VCaP (cell line): ENCODE measurements at regions not wholly inside any gene's neighbourhood (a gene's known extent, or its start where the extent isn't known, plus 50 kb on each side); places are given as distances from the start of the nearest gene placed in this dataset.

Source experiments
- H3K27ac ChIP-seq: fragments of 450-650 bp; 2 replicates; pipeline ENCODE4 v1.5.1; 2017
- TF ChIP-seq, protein P1 (sequence below): fragments of 450-650 bp; conservative IDR thresholded peaks from 2 replicates; pipeline ENCODE4 v1.5.1; 2017; ENCODE audit warnings: mild to moderate bottlenecking, moderate library complexity

DNA sequence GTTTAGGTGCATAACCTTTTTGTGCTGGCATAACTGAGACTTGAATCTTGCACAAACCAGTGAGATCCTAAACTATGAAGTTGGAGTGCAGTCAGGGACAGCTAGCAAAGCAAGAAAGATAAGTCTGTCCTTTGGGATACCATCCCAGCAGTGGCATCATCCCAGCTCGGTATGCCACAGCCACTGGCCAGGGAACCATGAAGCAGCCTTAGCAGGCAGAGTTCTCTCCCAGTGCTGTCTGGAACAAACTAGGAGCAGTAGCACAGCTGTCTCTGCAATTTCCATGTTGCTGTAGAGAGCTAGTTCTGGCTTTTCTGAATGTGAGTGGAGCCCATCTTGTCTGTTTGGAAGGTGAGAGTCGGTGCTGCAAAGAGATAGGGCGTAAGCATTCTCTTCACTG lies 130.3 kb downstream of the DTWD1 start:
- TF ChIP-seq, protein P1, sequence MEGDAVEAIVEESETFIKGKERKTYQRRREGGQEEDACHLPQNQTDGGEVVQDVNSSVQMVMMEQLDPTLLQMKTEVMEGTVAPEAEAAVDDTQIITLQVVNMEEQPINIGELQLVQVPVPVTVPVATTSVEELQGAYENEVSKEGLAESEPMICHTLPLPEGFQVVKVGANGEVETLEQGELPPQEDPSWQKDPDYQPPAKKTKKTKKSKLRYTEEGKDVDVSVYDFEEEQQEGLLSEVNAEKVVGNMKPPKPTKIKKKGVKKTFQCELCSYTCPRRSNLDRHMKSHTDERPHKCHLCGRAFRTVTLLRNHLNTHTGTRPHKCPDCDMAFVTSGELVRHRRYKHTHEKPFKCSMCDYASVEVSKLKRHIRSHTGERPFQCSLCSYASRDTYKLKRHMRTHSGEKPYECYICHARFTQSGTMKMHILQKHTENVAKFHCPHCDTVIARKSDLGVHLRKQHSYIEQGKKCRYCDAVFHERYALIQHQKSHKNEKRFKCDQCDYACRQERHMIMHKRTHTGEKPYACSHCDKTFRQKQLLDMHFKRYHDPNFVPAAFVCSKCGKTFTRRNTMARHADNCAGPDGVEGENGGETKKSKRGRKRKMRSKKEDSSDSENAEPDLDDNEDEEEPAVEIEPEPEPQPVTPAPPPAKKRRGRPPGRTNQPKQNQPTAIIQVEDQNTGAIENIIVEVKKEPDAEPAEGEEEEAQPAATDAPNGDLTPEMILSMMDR = no peak
- H3K27ac ChIP-seq = no peak overlapping the region

DNA sequence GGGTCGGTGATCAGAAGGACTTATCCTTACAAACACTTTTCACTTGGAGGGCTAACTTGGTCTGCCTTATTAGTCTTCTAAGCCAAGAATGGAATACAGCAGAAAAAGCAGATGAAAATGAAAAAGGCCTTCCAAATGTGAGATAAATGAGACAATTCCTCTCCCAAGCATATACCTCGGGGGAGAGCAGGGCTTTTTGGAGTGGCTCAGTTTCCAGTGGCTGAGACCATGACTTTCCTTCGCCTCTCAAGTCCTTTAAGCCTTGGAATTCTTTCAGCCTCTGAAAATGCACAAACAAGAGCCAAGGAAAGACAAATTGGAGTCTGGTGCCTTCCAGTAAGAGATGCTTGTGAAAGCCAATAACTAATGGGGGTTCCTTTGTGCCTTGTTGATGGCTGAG lies 130.9 kb downstream of the DTWD1 start:
- no peak overlapping the region for H3K27ac ChIP-seq
- TF ChIP-seq, protein P1 = no peak

DNA sequence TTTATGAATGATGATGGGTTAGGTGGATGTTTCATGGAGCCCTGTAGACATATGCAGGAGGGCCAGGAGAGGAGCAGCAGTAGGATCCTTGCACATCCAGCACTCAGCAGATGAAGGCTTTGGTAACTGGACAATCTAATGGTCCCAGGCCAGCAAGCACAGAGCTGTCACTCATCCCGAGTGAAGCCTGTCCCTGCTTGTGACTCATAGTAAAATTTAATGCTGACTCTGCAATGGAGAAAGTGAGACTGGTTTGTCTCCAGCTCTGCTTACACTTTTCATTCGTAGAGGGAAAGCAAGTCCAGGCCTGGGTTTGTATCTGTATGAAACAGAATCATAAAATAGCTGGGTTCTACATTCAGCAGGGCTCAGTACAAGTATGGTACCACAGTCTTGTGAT lies 131.7 kb downstream of the DTWD1 start:
- H3K27ac ChIP-seq = no peak overlapping the region
- TF ChIP-seq, protein P1 = no peak

DNA sequence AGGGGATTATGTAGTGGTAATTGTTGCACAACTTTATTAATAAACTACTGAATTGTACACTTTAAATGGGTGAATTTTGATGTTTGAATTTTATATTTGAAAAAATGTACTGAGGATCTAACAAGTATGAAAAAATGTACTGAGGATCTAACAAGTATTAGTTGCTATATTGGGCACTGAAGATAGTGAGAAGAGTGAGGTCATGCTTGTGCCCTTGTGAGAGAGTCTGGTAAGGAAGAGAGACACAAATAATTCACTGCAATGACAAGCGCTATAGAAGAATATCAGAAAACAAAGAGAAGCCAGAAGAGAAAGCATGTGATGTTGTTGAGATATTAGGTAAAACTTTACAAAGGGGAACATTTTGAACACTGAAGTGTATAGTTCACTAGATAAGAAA lies 137.6 kb downstream of the DTWD1 start:
- TF ChIP-seq, protein P1 = no peak
- H3K27ac ChIP-seq = no peak overlapping the region

DNA sequence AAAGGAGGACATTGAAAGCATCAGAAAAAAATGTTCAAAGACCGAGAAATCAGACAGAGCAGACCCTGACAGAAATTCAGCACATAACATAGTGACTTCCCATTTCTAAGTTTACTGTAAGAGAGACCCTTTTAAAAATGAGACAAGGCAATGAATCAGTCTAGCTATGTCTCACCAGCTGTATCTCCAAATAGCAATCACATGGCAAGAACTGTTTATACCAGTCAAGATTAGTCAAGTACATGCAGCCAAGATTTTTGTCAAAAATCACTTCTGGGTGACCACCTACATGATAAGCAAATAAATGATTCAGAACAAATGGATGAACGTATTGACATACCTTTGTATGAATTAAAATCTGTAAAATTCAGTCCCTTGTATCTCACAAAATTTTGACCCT lies 138.0 kb downstream of the DTWD1 start:
- TF ChIP-seq, protein P1 = no peak
- no peak overlapping the region for H3K27ac ChIP-seq

- no peak overlapping the region for H3K27ac ChIP-seq
- TF ChIP-seq, protein P1 = no peak
These were observed 139.9 kb downstream of the DTWD1 start for GRCh38 chr15:49760749-49761148.

DNA sequence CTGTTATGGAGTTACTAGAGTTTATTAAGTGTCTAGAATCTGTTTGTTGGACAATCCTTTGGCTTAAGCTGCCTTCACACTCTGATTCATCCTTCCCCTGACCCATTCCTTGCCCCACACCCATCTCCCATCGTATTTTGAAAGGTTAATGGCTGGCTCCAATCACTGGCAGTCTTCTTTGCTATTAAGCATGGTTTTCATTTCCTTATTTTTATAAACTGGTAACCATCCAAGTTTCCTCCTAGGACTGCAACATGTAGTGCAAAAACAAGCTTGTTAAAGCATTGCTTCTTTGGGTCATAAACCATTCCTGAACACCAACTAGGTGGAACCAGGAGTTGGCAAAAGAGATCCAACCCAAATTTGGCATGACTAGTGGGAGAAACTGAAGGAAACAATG lies 148.4 kb downstream of the DTWD1 start:
- H3K27ac ChIP-seq = peak overlapping the region; percentile 36
- TF ChIP-seq, protein P1 = no peak

- H3K27ac ChIP-seq = no peak overlapping the region
- TF ChIP-seq, protein P1 = no peak
These were observed 168.6 kb downstream of the DTWD1 start for GRCh38 chr15:49789436-49789835.
